ENCODE measurements at regions not wholly inside any gene's neighbourhood (a gene's known extent, or its start where the extent isn't known, plus 50 kb on each side); places are given as distances from the start of the nearest gene placed in this dataset.

GRCh38 chr21:35683664-35684304 lies 376.5 kb downstream of the SETD4 start:
- peaks cover 0 to 2% (median 0%) of the 10 kb centered on the region in 12 donors for H3K4me1 ChIP-seq
- H3K9me3 ChIP-seq, result no peaks in the 10 kb centered on the region
- peaks cover 0 to 10% (median 0%) of the 10 kb centered on the region in 9 donors for H3K27me3 ChIP-seq
- no peak for DNase-seq
- no peaks in the 10 kb centered on the region for H3K36me3 ChIP-seq
- no peak overlapping the region for H3K27ac ChIP-seq
- intact Hi-C loops (cut with DNase I), result no loop called here
- ATAC-seq, result no peak
- no peak overlapping the region for H3K4me3 ChIP-seq
- no peak for TF ChIP-seq CTCF (IDR thresholded peaks at IDR 0.05)
- WGBS, 4 donors, result 91 to 93% (median 92%) methylated on average over 3 of the region's 3 CpGs

GRCh38 chr21:35682904-35683549 lies 377.3 kb downstream of the SETD4 start:
- intact Hi-C loops (cut with DNase I), result no loop called here
- TF ChIP-seq CTCF (IDR thresholded peaks at IDR 0.05) (no peak), POLR2A (IDR thresholded peaks at IDR 0.05) (no peak)
- no peak overlapping the region for H3K27ac ChIP-seq
- no peak for ATAC-seq
- 65 to 78% (median 71%) methylated on average over 2 of the region's 2 CpGs for WGBS, 4 donors
- no peaks in the 10 kb centered on the region for H3K36me3 ChIP-seq
- H3K4me3 ChIP-seq, result no peak overlapping the region
- no peaks in the 10 kb centered on the region for H3K9me3 ChIP-seq
- H3K4me1 ChIP-seq, result peaks cover 0 to 2% (median 0%) of the 10 kb centered on the region in 12 donors
- no peak for DNase-seq
- peaks cover 0 to 10% (median 0%) of the 10 kb centered on the region in 9 donors for H3K27me3 ChIP-seq

- no peak for ATAC-seq
- Histone ChIP-seq H3K9me3 (no peaks in the 10 kb centered on the region), H3K4me3 (no peak overlapping the region), H3K4me1 (peaks cover 0 to 2% (median 0%) of the 10 kb centered on the region in 12 donors), H3K27me3 (peaks cover 0 to 8% (median 0%) of the 10 kb centered on the region in 9 donors), H3K27ac (no peak overlapping the region), H3K36me3 (no peaks in the 10 kb centered on the region)
- intact Hi-C loops (cut with DNase I), result no loop called here
- TF ChIP-seq POLR2A (IDR thresholded peaks at IDR 0.05), result no peak
- DNase-seq, result no peak
- WGBS, 4 donors, result 73 to 81% (median 78%) methylated on average over 7 of the region's 7 CpGs
Observed at GRCh38 chr21:35681946-35682345, 378.4 kb downstream of the SETD4 start.

GRCh38 chr21:35679076-35679475 lies 381.2 kb downstream of the SETD4 start:
- Histone ChIP-seq H3K27ac (no peak overlapping the region), H3K4me3 (no peak overlapping the region), H3K27me3 (peaks cover 0 to 8% (median 0%) of the 10 kb centered on the region in 9 donors), H3K36me3 (no peaks in the 10 kb centered on the region), H3K9me3 (no peaks in the 10 kb centered on the region), H3K4me1 (peaks cover 0 to 2% (median 0%) of the 10 kb centered on the region in 12 donors)
- intact Hi-C loops (cut with DNase I), result no loop called here
- no peak for ATAC-seq
- WGBS, 4 donors, result 84 to 96% (median 91%) methylated on average over 2 of the region's 2 CpGs
- no peak for TF ChIP-seq CTCF (IDR thresholded peaks at IDR 0.05)
- TF ChIP-seq POLR2A (IDR thresholded peaks at IDR 0.05), result no peak
- DNase-seq, result no peak

All from heart left ventricle (tissue), 16 donors.